Stomach (tissue), 8 donors: ENCODE measurements at regions not wholly inside any gene's neighbourhood (a gene's known extent, or its start where the extent isn't known, plus 50 kb on each side); places are given as distances from the start of the nearest gene placed in this dataset.

Source experiments
- DNase-seq, 2 donors: peaks; one replicate each; pipeline versions ENCODE4 v3.0.0 to v3.0.0-alpha.2; 2013 to 2019
- H3K27ac ChIP-seq, 5 donors: fragments of 200-600 bp in 4 of 5; sonication (generic) in 4 of 5; one replicate each; pipeline ENCODE4 v1.5.1; 2013 to 2019; ENCODE audit warnings: mild to moderate bottlenecking in 1 of 5, moderate library complexity in 1 of 5
- H3K27me3 ChIP-seq, 3 donors: fragments of 200-600 bp; sonication (generic); one replicate each; pipeline ENCODE4 v1.5.1; 2017 to 2019; ENCODE audit warnings: mixed run types in 1 of 3
- H3K36me3 ChIP-seq, 4 donors: fragments of 200-600 bp; sonication (generic); 1 replicate in 3 of 4; 2 replicates in 1 of 4; pipeline ENCODE4 v1.5.1; 2016 to 2019
- H3K4me1 ChIP-seq, 4 donors: fragments of 200-600 bp; sonication (generic); one replicate each; pipeline ENCODE4 v1.5.1; 2016 to 2019
- H3K4me3 ChIP-seq, 4 donors: fragments of 200-600 bp; sonication (generic) in 3 of 4; one replicate each; pipeline ENCODE4 v1.5.1; 2016 to 2019; ENCODE audit warnings: mild to moderate bottlenecking in 1 of 4
- H3K9me3 ChIP-seq, 4 donors: fragments of 200-600 bp; sonication (generic); one replicate each; pipeline ENCODE4 v1.5.1; 2016 to 2019
- CTCF ChIP-seq, 7 experiments: fragments of 450-650 bp in 4 of 7; fragments of 200-600 bp in 3 of 7; sonication (generic) in 3 of 7; IDR thresholded peaks; one replicate each; pipeline ENCODE4 v1.5.1; 2016 to 2019; ENCODE audit warnings: antibody characterized with exemption in 7 of 7, control low read depth in 2 of 7, mild to moderate bottlenecking in 1 of 7
- EP300 ChIP-seq: sonication (generic); formaldehyde crosslinking; IDR thresholded peaks from one replicate; pipeline ENCODE4 v1.6.1; 2017; ENCODE audit warnings: antibody characterized with exemption
- POLR2A ChIP-seq, 4 donors: fragments of 450-650 bp; IDR thresholded peaks; one replicate each; pipeline ENCODE4 v1.6.1; 2016; ENCODE audit warnings: antibody characterized with exemption in 4 of 4, control low read depth in 2 of 4, mild to moderate bottlenecking in 1 of 4, moderate library complexity in 1 of 4
- POLR2AphosphoS5 ChIP-seq, 3 donors: sonication (generic); formaldehyde crosslinking; IDR thresholded peaks; one replicate each; pipeline ENCODE4 v1.6.1; 2016; ENCODE audit warnings: antibody characterized with exemption in 3 of 3
- WGBS, 5 donors: extraction: QIAGEN DNeasy Blood & Tissue Kit in 3 of 5; methylation state at CpG; one replicate each; pipeline versions ENCODE4 v1.1.5 to v1.1.7; 2013 to 2018; 5-methylcytosine and 5-hydroxymethylcytosine counted together
- intact Hi-C: fragments of 100-400 bp; cut with DNase I; formaldehyde crosslinking; loops from one replicate; pipeline ENCODE4 v1.15.1; 2023; ENCODE audit warnings: low total_unique reads
- donor health status: healthy with polysubstance abuse.
- donor health status: Bipolar disorder and iron deficiency.
- donor health status: healthy.

DNA sequence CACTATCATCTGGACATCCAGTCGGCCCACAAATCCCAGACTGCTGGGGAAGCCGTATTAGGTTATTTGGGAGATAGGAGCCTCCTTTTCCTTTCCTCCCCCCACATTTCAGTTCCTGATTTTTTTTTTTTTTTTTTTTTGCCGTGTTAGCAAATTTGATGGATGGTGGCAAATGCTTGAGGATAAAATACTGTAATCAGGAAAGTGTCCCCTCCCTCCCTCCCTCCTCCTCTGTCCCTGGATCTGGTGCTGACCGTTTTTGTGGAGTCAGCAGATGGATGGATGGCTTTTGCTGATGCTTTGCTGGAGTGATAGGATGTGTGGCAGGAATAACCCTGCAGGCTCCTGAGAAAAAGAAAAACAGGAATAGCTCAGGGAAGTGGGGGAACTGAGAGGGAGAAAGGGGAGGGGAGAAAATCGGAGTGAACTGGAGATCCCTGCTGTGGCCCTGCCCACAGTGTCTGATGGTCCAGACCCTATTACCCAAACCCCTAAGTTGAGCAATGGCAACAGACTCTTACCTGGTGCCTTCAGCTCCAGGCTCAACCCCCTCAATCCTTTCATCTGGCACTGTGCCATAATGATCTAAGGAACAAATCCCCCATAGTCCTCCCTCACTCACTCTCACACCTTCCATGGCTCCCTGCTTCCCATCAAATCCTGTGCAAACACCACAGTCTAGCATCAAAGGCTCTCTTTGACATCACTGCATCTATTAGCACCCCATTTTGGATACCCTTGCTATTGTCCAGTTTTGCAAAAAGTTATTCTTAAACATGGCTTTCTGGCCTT lies 277.3 kb upstream of the CHD6 start:
- Histone ChIP-seq H3K4me3 (no peak overlapping the region), H3K27ac (no peak overlapping the region), H3K27me3 (peaks cover 0 to 16% (median 0%) of the 10 kb centered on the region in 3 donors), H3K4me1 (no peaks in the 10 kb centered on the region), H3K9me3 (no peaks in the 10 kb centered on the region), H3K36me3 (no peaks in the 10 kb centered on the region)
- TF ChIP-seq POLR2AphosphoS5 (IDR thresholded peaks at IDR 0.05) (no peak), CTCF (IDR thresholded peaks at IDR 0.05) (no peak), POLR2A (IDR thresholded peaks at IDR 0.05) (no peak), EP300 (no peak)
- 36 to 48% (median 41%) methylated on average over 5 of the region's 5 CpGs for WGBS, 5 donors
- DNase-seq, result peak in 1 of 2 donors; percentile 14
- intact Hi-C loops, result no loop called here

DNA sequence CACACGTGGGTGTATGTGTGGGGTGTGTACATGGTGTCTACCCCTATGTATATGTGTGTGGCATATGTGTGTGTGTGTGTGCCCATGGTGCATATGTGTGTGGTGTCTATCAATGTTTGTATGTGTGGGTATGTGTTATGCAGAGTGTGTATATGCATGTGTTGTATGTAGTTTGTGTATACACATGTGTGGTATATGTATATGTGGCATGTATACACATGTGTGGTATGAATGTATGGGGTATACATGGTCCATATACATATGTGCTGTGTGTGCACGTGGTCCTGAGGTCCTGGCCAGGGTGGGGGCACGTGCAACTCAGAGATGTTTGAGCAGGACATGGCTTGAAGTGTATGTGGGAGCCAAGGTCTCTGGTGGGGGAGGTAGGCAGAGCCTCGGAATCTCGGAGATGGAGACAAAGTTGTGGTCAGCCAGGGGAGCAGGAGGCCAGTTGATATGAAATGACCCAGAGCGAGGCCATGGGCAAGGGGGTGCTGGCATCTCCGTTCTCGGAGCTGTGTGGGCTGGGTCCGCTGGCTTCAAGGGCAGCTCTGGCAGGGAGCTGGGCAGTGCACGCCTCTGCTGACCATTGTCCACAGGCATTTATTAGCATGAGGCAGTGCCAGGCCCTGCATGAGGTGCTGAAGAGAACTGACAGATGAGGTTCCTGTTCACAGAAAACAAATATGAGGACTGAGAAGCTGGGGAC lies 276.2 kb upstream of the CHD6 start:
- Histone ChIP-seq H3K36me3 (no peaks in the 10 kb centered on the region), H3K4me3 (no peak overlapping the region), H3K27me3 (peaks cover 0 to 12% (median 0%) of the 10 kb centered on the region in 3 donors), H3K9me3 (no peaks in the 10 kb centered on the region), H3K4me1 (no peaks in the 10 kb centered on the region), H3K27ac (no peak overlapping the region)
- WGBS, 5 donors, result 80 to 87% (median 84%) methylated on average over 7 to 10 of the region's 10 CpGs
- TF ChIP-seq POLR2A (IDR thresholded peaks at IDR 0.05) (no peak), CTCF (IDR thresholded peaks at IDR 0.05) (no peak), EP300 (no peak), POLR2AphosphoS5 (IDR thresholded peaks at IDR 0.05) (no peak)
- intact Hi-C loops, result no loop called here
- DNase-seq, result no peak

DNA sequence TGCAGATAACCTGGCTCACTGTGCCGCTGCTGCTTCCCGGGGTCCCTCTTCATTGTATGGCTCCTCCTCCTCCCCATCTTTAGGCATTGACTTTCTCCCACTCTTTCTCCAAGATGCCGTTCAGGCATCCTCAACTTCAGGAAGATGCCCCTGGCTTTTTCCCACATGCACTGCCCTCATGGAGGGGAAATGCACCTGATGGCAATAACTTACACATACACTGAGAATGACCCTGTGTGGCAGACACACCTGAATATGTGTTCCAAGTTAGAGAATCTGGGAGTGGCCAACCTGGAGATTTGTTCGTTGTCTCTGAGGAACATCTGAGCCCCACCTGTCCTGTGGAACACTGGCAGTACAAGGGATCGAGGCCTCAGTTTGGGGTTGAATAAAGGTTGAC lies 273.9 kb upstream of the CHD6 start:
- intact Hi-C loops, result no loop called here
- H3K27me3 ChIP-seq, result peaks cover 0 to 5% (median 0%) of the 10 kb centered on the region in 3 donors
- H3K4me1 ChIP-seq, result no peaks in the 10 kb centered on the region
- H3K27ac ChIP-seq, result no peak overlapping the region
- DNase-seq, result no peak
- no peaks in the 10 kb centered on the region for H3K36me3 ChIP-seq
- no peak overlapping the region for H3K4me3 ChIP-seq
- no peaks in the 10 kb centered on the region for H3K9me3 ChIP-seq
- WGBS, 5 donors, result 75 to 85% (median 84%) methylated on average over 5 of the region's 5 CpGs
- TF ChIP-seq POLR2A (IDR thresholded peaks at IDR 0.05) (no peak), POLR2AphosphoS5 (IDR thresholded peaks at IDR 0.05) (no peak), CTCF (IDR thresholded peaks at IDR 0.05) (no peak), EP300 (no peak)

DNA sequence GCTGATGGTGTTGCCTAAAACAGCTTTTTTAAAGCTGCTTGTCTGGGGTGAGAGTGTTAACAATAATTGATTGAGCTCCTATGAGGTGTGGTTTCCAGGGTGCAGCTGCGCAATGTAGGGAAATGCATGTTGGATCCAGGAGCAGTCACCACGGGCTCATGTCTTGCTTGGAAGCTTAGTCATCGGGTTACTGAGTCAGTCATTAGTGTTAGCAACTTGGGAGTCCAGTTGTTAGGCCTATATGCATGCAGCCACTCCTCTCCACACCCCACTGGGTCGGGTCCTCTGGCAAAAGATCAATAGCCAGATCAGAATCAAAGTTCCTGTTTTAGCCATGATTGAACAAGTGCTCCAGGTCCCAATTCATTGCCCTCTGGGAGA lies 271.7 kb upstream of the CHD6 start:
- no peaks in the 10 kb centered on the region for H3K36me3 ChIP-seq
- 29 to 52% (median 32%) methylated on average over 4 of the region's 4 CpGs for WGBS, 5 donors
- peaks cover 0 to 11% (median 0%) of the 10 kb centered on the region in 3 donors for H3K27me3 ChIP-seq
- DNase-seq, result no peak
- intact Hi-C loops, result no loop called here
- no peak overlapping the region for H3K4me3 ChIP-seq
- no peaks in the 10 kb centered on the region for H3K9me3 ChIP-seq
- H3K4me1 ChIP-seq, result no peaks in the 10 kb centered on the region
- TF ChIP-seq EP300 (no peak), CTCF (IDR thresholded peaks at IDR 0.05) (no peak), POLR2A (IDR thresholded peaks at IDR 0.05) (no peak), POLR2AphosphoS5 (IDR thresholded peaks at IDR 0.05) (no peak)
- no peak overlapping the region for H3K27ac ChIP-seq
